ENCODE measurements at regions not wholly inside any gene's neighbourhood (a gene's known extent, or its start where the extent isn't known, plus 50 kb on each side); places are given as distances from the start of the nearest gene placed in this dataset.

DNA sequence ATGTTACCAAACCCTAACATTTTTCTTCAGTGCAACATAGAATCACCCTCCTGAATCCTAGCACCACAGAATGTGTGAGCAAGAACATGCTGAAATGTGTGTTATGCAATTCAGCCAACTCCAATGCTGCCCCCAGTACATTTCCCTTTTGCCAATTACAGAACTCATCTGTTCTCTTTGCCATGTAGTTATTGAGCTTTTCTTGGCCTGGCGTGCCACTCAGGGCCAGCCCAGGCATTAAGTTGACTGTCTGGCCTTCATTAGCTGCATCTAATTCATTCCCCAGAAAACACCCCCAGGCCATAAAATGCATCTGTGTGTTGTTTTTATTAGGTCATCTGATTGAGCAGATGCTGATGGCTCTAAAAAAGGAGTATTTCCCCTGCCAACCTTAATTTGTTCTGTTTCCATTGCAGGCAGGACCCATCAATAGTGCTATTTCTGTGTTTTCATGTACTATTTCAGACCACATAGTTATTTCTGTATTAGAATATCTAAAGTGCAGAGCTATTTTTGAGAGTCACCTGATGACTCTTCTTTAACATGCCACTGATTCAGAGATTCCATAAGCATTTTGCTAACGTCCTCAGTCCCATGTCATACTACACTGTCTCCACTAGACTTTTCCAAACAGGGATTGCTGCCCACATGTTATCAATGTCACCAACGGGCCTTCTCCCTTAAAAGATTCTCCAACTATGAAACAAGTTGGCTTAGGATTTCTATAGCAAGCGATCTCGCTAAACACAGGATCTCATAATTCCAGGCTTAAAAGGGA lies 969.7 kb downstream of the CDH11 start:
- TF ChIP-seq, protein P1, sequence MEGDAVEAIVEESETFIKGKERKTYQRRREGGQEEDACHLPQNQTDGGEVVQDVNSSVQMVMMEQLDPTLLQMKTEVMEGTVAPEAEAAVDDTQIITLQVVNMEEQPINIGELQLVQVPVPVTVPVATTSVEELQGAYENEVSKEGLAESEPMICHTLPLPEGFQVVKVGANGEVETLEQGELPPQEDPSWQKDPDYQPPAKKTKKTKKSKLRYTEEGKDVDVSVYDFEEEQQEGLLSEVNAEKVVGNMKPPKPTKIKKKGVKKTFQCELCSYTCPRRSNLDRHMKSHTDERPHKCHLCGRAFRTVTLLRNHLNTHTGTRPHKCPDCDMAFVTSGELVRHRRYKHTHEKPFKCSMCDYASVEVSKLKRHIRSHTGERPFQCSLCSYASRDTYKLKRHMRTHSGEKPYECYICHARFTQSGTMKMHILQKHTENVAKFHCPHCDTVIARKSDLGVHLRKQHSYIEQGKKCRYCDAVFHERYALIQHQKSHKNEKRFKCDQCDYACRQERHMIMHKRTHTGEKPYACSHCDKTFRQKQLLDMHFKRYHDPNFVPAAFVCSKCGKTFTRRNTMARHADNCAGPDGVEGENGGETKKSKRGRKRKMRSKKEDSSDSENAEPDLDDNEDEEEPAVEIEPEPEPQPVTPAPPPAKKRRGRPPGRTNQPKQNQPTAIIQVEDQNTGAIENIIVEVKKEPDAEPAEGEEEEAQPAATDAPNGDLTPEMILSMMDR (IDR thresholded peaks at IDR 0.05; ENCODE audit: insufficient read depth, low read length): no peak
- TF ChIP-seq POLR2AphosphoS5 (IDR thresholded peaks at IDR 0.05; ENCODE audit: low read depth) (no peak), GABPA (IDR thresholded peaks at IDR 0.05; ENCODE audit: low read depth) (no peak)
- TF ChIP-seq, protein P2, sequence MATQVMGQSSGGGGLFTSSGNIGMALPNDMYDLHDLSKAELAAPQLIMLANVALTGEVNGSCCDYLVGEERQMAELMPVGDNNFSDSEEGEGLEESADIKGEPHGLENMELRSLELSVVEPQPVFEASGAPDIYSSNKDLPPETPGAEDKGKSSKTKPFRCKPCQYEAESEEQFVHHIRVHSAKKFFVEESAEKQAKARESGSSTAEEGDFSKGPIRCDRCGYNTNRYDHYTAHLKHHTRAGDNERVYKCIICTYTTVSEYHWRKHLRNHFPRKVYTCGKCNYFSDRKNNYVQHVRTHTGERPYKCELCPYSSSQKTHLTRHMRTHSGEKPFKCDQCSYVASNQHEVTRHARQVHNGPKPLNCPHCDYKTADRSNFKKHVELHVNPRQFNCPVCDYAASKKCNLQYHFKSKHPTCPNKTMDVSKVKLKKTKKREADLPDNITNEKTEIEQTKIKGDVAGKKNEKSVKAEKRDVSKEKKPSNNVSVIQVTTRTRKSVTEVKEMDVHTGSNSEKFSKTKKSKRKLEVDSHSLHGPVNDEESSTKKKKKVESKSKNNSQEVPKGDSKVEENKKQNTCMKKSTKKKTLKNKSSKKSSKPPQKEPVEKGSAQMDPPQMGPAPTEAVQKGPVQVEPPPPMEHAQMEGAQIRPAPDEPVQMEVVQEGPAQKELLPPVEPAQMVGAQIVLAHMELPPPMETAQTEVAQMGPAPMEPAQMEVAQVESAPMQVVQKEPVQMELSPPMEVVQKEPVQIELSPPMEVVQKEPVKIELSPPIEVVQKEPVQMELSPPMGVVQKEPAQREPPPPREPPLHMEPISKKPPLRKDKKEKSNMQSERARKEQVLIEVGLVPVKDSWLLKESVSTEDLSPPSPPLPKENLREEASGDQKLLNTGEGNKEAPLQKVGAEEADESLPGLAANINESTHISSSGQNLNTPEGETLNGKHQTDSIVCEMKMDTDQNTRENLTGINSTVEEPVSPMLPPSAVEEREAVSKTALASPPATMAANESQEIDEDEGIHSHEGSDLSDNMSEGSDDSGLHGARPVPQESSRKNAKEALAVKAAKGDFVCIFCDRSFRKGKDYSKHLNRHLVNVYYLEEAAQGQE (IDR thresholded peaks at IDR 0.05; ENCODE audit: insufficient replicate concordance, low read depth): no peak

Measured in HL-60 (cell line).